HEK293 (cell line): ENCODE measurements at regions not wholly inside any gene's neighbourhood (a gene's known extent, or its start where the extent isn't known, plus 50 kb on each side); places are given as distances from the start of the nearest gene placed in this dataset.

Experiments
- CTCF ChIA-PET: fragments of 350-600 bp; formaldehyde crosslinking; extraction: SDS; loops from one replicate; lab custom pipeline; 2021; ENCODE audit warnings: antibody characterized with exemption; lab: Yijun Ruan, JAX
- POLR2A ChIA-PET: fragments of 300-600 bp; formaldehyde crosslinking; extraction: SDS; loops from one replicate; lab custom pipeline; 2020; ENCODE audit warnings: antibody characterized with exemption, inconsistent platforms; lab: Yijun Ruan, JAX
- H3K27ac ChIP-seq: fragments of 200-500 bp; sonication (Bioruptor generic); 2 replicates; pipeline ENCODE4 v1.5.1; 2014; ENCODE audit warnings: low read depth, low read length, control low read depth, inconsistent platforms; ENCODE audit errors: extremely low read depth
- H3K36me3 ChIP-seq, 2 experiments: fragments of 200-500 bp in 1 of 2; sonication (Bioruptor generic) in 1 of 2; 1 replicate in 1 of 2; 2 replicates in 1 of 2; pipeline ENCODE4 v1.5.1; 2014 to 2017; ENCODE audit warnings: inconsistent platforms in 2 of 2, low read length in 2 of 2; ENCODE audit not compliant: control insufficient read depth in 2 of 2, insufficient read depth in 1 of 2
- H3K4me1 ChIP-seq: fragments of 200-500 bp; sonication (Bioruptor generic); 2 replicates; pipeline ENCODE4 v1.5.1; 2014; ENCODE audit warnings: mild to moderate bottlenecking, low read length, inconsistent platforms; ENCODE audit not compliant: control insufficient read depth, insufficient read depth
- H3K4me3 ChIP-seq: 2 replicates; pipeline ENCODE4 v1.5.1; 2011; ENCODE audit warnings: low read depth, mild to moderate bottlenecking, control low read depth, low read length, moderate library complexity
- H3K9me3 ChIP-seq: fragments of 200-500 bp; sonication (Bioruptor generic); 2 replicates; pipeline ENCODE4 v1.5.1; 2014; ENCODE audit warnings: low read depth, low read length, inconsistent platforms; ENCODE audit not compliant: control insufficient read depth, insufficient read depth
- BCL6B ChIP-seq: fragments of 450-650 bp; formaldehyde crosslinking; IDR thresholded peaks from 2 replicates; pipeline ENCODE4 v1.5.1; 2017; ENCODE audit warnings: missing biosample characterization, missing genetic modification characterization
- CTCF ChIP-seq: fragments of 450-650 bp; formaldehyde crosslinking; IDR thresholded peaks from 2 replicates; pipeline ENCODE4 v1.5.1; 2016; ENCODE audit warnings: missing biosample characterization, missing genetic modification characterization
- ELK4 ChIP-seq: IDR thresholded peaks from 2 replicates; pipeline ENCODE4 v1.6.1; 2011; ENCODE audit warnings: mild to moderate bottlenecking, low read depth, low read length, borderline replicate concordance
- GFI1B ChIP-seq: fragments of 450-650 bp; formaldehyde crosslinking; IDR thresholded peaks from 2 replicates; pipeline ENCODE4 v1.5.1; 2016; ENCODE audit warnings: missing biosample characterization, missing genetic modification characterization
- SALL2 ChIP-seq: fragments of 450-650 bp; formaldehyde crosslinking; IDR thresholded peaks from 2 replicates; pipeline ENCODE4 v1.5.0; 2017; ENCODE audit warnings: missing biosample characterization, mild to moderate bottlenecking, missing genetic modification characterization, borderline replicate concordance
- TRIM28 ChIP-seq: IDR thresholded peaks from 2 replicates; pipeline ENCODE4 v1.6.1; 2011; ENCODE audit warnings: low read length, control low read depth, borderline replicate concordance
- YY2 ChIP-seq: fragments of 450-650 bp; formaldehyde crosslinking; IDR thresholded peaks from 2 replicates; pipeline ENCODE4 v1.5.1; 2016; ENCODE audit warnings: missing biosample characterization, missing genetic modification characterization
- ZBTB11 ChIP-seq: fragments of 450-650 bp; formaldehyde crosslinking; conservative IDR thresholded peaks from 2 replicates; pipeline ENCODE4 v1.5.1; 2016; ENCODE audit warnings: low read depth, missing biosample characterization, missing genetic modification characterization
- ZBTB17 ChIP-seq: fragments of 450-650 bp; formaldehyde crosslinking; IDR thresholded peaks from 2 replicates; pipeline ENCODE4 v1.5.1; 2016; ENCODE audit warnings: missing biosample characterization, missing genetic modification characterization
- ZNF121 ChIP-seq: fragments of 450-650 bp; formaldehyde crosslinking; IDR thresholded peaks from 2 replicates; pipeline ENCODE4 v1.5.1; 2016; ENCODE audit warnings: missing biosample characterization, missing genetic modification characterization
- ZNF155 ChIP-seq: fragments of 450-650 bp; formaldehyde crosslinking; IDR thresholded peaks from 2 replicates; pipeline ENCODE4 v1.5.1; 2016; ENCODE audit warnings: missing biosample characterization, missing genetic modification characterization
- ZNF157 ChIP-seq: fragments of 450-650 bp; formaldehyde crosslinking; IDR thresholded peaks from 2 replicates; pipeline ENCODE4 v1.5.1; 2016; ENCODE audit warnings: missing biosample characterization, missing genetic modification characterization
- ZNF311 ChIP-seq: fragments of 450-650 bp; formaldehyde crosslinking; IDR thresholded peaks from 2 replicates; pipeline ENCODE4 v1.5.1; 2017; ENCODE audit warnings: missing biosample characterization, missing genetic modification characterization, borderline replicate concordance
- ZNF398 ChIP-seq: fragments of 450-650 bp; formaldehyde crosslinking; IDR thresholded peaks from 2 replicates; pipeline ENCODE4 v1.5.1; 2017; ENCODE audit warnings: missing biosample characterization, missing genetic modification characterization
- ZNF521 ChIP-seq: fragments of 450-650 bp; formaldehyde crosslinking; IDR thresholded peaks from 2 replicates; pipeline ENCODE4 v1.5.1; 2017; ENCODE audit warnings: missing biosample characterization, mild to moderate bottlenecking, missing genetic modification characterization
- ZNF561 ChIP-seq: fragments of 450-650 bp; IDR thresholded peaks from 2 replicates; pipeline ENCODE4 v1.5.1; 2018; ENCODE audit warnings: missing biosample characterization, missing genetic modification characterization, borderline replicate concordance
- ZNF626 ChIP-seq: fragments of 450-650 bp; sonication (Bioruptor Pico); formaldehyde crosslinking; IDR thresholded peaks from 2 replicates; pipeline ENCODE4 v1.5.1; 2018; ENCODE audit warnings: missing biosample characterization, missing genetic modification characterization, inconsistent platforms
- ZNF677 ChIP-seq: fragments of 450-650 bp; IDR thresholded peaks from 2 replicates; pipeline ENCODE4 v1.5.0; 2018; ENCODE audit warnings: missing biosample characterization, mild to moderate bottlenecking, missing genetic modification characterization, moderate library complexity

GRCh38 chr3:16724487-16724886, 119.3 kb upstream of the DAZL start:
- no peak overlapping the region for H3K27ac ChIP-seq
- CTCF ChIA-PET = interaction anchor here (0.7 kb wide), 1 partner anchor 15 kb away, joined by 3 read pairs; no protein-coding TSS in a partner anchor
- H3K4me1 ChIP-seq = no peaks in the 10 kb centered on the region
- no peak for TF ChIP-seq ZNF677 (tag by site-specific recombination)
- no peak for TF ChIP-seq ZNF626
- TF ChIP-seq ELK4 = no peak
- TF ChIP-seq SALL2 (tag by site-specific recombination) = no peak
- no peak for TF ChIP-seq ZNF121
- no peak for TF ChIP-seq ZNF398 (tag by site-specific recombination)
- no peak for TF ChIP-seq ZNF311 (tag by site-specific recombination)
- no peak for TF ChIP-seq YY2
- TF ChIP-seq ZBTB17 (tag by site-specific recombination) = no peak
- TF ChIP-seq ZNF155 = no peak
- TF ChIP-seq ZNF521 (tag by site-specific recombination) = no peak
- no peak for TF ChIP-seq TRIM28
- TF ChIP-seq CTCF (tag by site-specific recombination) = no peak
- TF ChIP-seq ZBTB11 (tag by site-specific recombination) = no peak
- no peak for TF ChIP-seq GFI1B
- no peak for TF ChIP-seq ZNF561 (tag by site-specific recombination)
- no peak for TF ChIP-seq ZNF157 (tag by site-specific recombination)
- no peak for TF ChIP-seq BCL6B (tag by site-specific recombination)
- POLR2A ChIA-PET = no interaction called here
- no peaks in the 10 kb centered on the region for H3K9me3 ChIP-seq
- H3K4me3 ChIP-seq = no peak overlapping the region
- H3K36me3 ChIP-seq = no peaks in the 10 kb centered on the region
